HG03520 (cell line): ENCODE measurements at regions not wholly inside any gene's neighbourhood (a gene's known extent, or its start where the extent isn't known, plus 50 kb on each side); places are given as distances from the start of the nearest gene placed in this dataset.
"Not testable (repeated sequence)": the region's sequence is repeated elsewhere in the genome, so short reads cannot be mapped to it uniquely, and the experiment has no call there.

ENCODE experiments used
- ATAC-seq: cut with Tn5 transposase; IDR thresholded peaks from one replicate; pipeline ENCODE4 v1.9.1; 2021; ENCODE audit warnings: mild to moderate bottlenecking, moderate library complexity; ENCODE audit not compliant: unreplicated experiment

GRCh38 chr6:164612751-164613150, 696.7 kb downstream of the C6orf118 start:
- ATAC-seq = no peak

- not testable (repeated sequence) for ATAC-seq
These were observed 698.5 kb downstream of the C6orf118 start for GRCh38 chr6:164610859-164611258.

- ATAC-seq = not testable (repeated sequence)
These were observed 707.0 kb downstream of the C6orf118 start for GRCh38 chr6:164602415-164602814.

GRCh38 chr6:164581563-164581962, 727.8 kb downstream of the C6orf118 start:
- no peak for ATAC-seq

GRCh38 chr6:164579035-164579434, 730.4 kb downstream of the C6orf118 start:
- ATAC-seq = no peak

- ATAC-seq = no peak
These were observed 730.8 kb downstream of the C6orf118 start for GRCh38 chr6:164578616-164579015.

DNA sequence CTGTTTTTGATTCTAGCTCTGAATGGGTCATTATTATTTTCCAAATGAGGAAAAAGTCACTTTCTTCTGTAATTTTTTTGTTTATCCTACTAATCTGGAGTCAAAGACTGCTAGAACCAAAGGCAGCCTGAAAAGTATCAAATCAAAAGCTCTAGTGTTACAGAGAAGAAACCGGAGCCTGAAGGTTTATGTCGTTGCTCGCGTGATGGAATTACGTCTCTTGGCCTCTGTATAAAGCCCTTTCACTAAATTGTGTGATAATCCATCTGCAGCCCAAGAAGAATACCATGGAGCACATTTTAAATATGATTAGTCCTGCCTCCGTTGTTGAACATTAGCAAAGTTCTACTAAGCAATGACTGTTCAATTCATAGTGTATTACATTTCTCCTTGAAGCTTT, 738.6 kb downstream of the C6orf118 start:
- no peak for ATAC-seq

DNA sequence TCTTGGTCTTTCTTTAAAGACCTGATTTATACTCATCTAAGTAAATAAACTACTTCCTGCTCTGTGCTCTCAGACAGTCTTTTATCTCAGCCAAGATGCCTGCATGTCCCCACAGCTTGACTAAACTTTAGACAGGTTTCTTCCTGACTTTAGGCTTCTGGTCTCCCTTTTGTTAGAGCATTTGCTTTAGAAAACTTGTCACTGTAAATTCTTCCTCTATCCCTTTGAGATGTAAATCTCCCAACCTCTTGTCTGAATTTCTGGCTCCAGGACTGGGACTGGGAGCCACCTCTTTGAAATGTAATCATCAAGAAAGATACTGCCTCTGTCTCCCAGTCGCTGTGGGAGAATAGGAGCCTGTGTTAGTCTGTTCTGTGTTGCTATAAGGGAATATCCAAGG, 739.9 kb downstream of the C6orf118 start:
- ATAC-seq = no peak

- no peak for ATAC-seq
These were observed 745.5 kb downstream of the C6orf118 start for GRCh38 chr6:164563924-164564323.

GRCh38 chr6:164561656-164562055, 747.7 kb downstream of the C6orf118 start:
- ATAC-seq = no peak

GRCh38 chr6:164554700-164555476, 754.5 kb downstream of the C6orf118 start:
- ATAC-seq = no peak

GRCh38 chr6:164554226-164554625, 755.2 kb downstream of the C6orf118 start:
- ATAC-seq = no peak

GRCh38 chr6:164551706-164552105, 757.7 kb downstream of the C6orf118 start:
- ATAC-seq = no peak

DNA sequence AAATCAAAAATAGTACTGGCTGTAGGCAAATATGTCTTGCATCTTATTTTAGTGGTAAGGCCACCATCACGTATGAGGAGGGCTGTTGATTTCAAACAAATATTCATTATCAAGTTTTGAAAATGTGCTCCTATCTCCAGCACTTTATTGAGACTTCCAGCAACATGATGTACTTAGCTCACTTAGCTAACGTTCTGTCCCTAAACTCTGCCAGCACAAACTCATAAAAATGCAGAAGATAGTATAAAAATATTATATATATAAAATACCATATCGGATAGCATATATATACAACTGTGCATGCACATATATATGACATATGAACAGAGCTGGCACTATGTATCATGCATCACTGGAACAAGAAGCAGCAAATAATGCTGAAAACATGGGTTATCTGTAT, 762.3 kb downstream of the C6orf118 start:
- no peak for ATAC-seq

GRCh38 chr6:164546263-164546662, 763.1 kb downstream of the C6orf118 start:
- ATAC-seq = no peak

GRCh38 chr6:164534070-164534766, 775.2 kb downstream of the C6orf118 start:
- no peak for ATAC-seq

DNA sequence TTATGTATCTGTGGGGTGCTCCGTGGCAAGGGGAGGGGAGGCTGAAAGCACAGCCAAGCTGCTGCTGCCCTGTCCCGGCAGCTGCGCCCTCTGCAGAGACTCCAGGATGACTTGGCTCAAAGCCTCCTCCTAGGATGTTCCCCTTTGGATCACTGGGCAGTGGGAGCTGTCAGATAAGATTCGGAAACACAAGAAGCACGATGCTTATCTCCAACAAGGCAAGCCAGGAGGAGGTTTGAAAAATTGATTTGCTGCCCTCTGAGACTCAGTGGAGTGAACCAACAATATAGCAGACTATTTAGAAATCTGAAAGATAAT, 776.4 kb downstream of the C6orf118 start:
- ATAC-seq = no peak

DNA sequence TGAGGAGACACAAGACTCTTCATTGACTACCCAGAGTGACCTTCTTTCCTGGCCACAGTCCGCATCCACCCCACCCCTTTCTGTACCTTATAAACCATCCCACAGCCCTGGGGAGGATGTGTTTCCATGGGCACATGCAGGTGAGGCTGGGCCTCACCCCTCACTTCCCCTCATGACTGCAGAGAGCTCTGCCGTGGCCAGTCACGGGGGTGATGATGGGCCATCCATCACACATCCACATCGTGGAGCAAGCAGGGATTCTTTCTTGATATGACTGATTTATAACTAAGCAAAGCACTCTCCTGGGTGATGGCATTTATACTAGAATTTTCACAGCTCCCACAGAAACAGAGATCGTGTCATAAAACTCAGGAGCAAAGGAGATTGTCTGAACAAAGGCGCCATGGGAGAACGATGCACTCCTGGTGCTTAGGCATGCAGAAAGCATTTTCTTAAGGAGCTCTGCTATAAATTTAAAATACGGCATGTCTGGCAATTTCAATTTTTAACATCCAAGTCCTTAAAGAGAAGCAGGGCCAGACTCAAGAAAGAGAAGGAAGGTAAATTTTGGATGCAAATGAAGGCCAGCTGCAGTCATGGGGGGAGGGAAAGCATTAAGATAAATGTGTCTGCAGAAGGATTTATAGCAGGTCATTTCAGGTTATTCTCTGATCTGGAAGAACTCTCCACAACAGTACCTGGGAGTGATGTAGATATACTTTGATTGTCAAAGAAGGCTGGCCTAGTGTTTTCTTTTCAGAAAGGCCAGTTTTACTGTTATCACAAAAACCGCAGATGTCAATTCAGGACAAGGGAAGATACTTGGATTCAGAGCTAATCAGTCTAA, 777.0 kb downstream of the C6orf118 start:
- no peak for ATAC-seq

DNA sequence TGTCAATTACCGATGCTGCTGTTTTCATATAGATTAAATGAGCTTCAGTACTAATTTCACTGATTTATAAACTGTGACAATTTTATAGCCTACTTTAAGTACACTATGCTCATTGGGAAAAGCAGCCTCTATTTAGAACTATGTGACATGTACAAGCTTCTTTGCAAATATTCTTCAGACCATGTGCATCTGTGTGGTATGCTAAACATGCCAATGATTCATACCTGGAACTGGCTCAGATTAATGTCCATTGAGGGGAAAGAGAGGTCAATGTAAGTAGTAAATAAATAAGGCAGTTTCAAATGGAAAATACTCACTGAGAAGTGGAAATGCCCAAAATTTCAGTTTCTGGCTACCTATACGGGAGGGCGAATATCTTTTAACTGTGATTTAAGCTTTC, 777.7 kb downstream of the C6orf118 start:
- ATAC-seq = no peak

DNA sequence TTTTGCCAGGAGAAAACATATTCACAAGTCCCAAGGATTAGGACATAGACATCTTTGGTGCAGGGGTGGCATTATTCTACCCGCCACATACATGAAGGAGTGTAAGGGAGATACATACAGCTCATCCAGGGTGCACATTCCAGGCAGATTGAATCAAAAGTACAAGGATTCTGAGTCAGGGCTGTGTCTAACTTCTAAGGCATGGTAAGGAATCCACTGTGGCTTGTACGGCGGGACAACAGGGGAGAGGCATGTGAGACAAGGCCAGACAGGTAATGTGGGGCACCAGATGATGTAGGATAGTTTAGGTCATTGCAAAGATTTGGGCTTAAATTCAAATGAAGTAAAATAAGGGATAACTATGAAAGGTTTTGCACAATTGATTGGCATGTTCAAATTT, 780.9 kb downstream of the C6orf118 start:
- no peak for ATAC-seq

DNA sequence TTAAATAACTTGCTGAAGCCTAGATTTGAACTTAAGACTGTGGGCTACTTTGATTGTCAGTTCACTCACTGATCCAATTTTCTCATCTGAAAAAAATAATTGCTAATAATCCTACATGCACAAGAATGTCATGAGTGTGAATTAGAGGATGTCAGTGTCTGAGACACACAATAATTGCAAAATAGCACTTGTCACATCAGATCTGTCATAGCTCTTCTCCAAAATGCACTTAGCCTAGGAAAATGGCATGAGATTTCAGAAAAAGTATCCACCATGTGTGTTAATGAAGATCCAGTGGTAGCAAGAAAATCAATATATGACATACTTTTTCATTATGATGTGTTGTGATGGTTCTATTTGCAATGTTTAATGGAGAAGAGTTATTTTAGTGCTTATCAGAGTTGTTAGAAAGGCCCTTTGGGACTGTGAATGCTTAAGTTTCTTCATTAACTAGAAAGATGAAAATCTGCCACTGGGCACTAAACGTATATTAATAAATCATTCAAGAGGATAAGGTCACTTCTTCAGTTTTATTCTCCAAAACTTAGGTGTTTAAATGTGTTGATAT, 786.2 kb downstream of the C6orf118 start:
- ATAC-seq = no peak
